Thymus (tissue), 11 donors: ENCODE measurements at regions not wholly inside any gene's neighbourhood (a gene's known extent, or its start where the extent isn't known, plus 50 kb on each side); places are given as distances from the start of the nearest gene placed in this dataset.

ENCODE experiments used
- DNase-seq, 9 donors: peaks; one replicate each; pipeline ENCODE4 v3.0.0-alpha.2; 2013; ENCODE audit warnings: low spot score in 9 of 9, low read depth in 6 of 9, missing footprints in 1 of 9
- H3K27ac ChIP-seq, 2 donors: one replicate each; pipeline ENCODE4 v1.5.1; 2013; ENCODE audit warnings: control low read depth in 1 of 2, low read depth in 1 of 2, low read length in 1 of 2, mild to moderate bottlenecking in 1 of 2, moderate library complexity in 1 of 2
- H3K27me3 ChIP-seq, 2 donors: one replicate each; pipeline ENCODE4 v1.5.1; 2013; ENCODE audit warnings: low read length in 1 of 2; ENCODE audit not compliant: control insufficient read depth in 2 of 2, insufficient read depth in 1 of 2
- H3K36me3 ChIP-seq, 2 donors: one replicate each; pipeline ENCODE4 v1.5.1; 2013; ENCODE audit warnings: low read length in 1 of 2, mild to moderate bottlenecking in 1 of 2, moderate library complexity in 1 of 2; ENCODE audit not compliant: control insufficient read depth in 2 of 2, insufficient read depth in 2 of 2
- H3K4me1 ChIP-seq, 2 donors: one replicate each; pipeline ENCODE4 v1.5.1; 2013; ENCODE audit warnings: low read length in 2 of 2; ENCODE audit not compliant: control insufficient read depth in 2 of 2, insufficient read depth in 2 of 2
- H3K4me3 ChIP-seq, 2 donors: one replicate each; pipeline ENCODE4 v1.5.1; 2013; ENCODE audit warnings: low read length in 2 of 2, control low read depth in 1 of 2, mild to moderate bottlenecking in 1 of 2
- H3K9me3 ChIP-seq, 2 donors: one replicate each; pipeline ENCODE4 v1.5.1; 2013; ENCODE audit warnings: low read length in 1 of 2, mild to moderate bottlenecking in 1 of 2; ENCODE audit not compliant: control insufficient read depth in 2 of 2, insufficient read depth in 1 of 2
- WGBS: extraction: QIAGEN DNeasy Blood & Tissue Kit; methylation state at CpG from one replicate; pipeline ENCODE4 v1.1.7; 2013; 5-methylcytosine and 5-hydroxymethylcytosine counted together
- donor health status: healthy.

DNA sequence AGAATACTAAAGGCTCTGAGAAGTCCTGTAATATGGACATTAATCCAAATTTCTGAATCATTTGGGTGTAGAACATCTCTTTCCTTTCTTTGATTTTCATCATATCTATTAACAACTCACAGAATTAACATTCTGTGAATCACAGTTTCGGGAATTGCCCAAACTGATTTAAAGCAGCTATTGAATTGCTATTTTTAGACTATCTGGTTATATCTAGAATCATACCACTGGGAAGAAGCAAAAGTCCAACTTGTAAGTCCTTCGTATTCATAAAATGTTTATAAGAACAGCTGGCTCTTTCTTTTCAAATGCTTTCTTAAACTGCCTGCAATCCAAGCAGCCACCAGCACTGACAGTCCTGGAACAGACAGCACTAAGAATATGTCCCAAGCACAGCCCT lies 733.0 kb downstream of the NTRK3 start:
- H3K27me3 ChIP-seq: no peaks in the 10 kb centered on the region
- H3K9me3 ChIP-seq: peaks cover 1 to 3% of the 10 kb centered on the region in 2 donors
- H3K27ac ChIP-seq: no peak overlapping the region
- H3K4me1 ChIP-seq: no peaks in the 10 kb centered on the region
- no peaks in the 10 kb centered on the region for H3K36me3 ChIP-seq
- 95% methylated on average over 2 of the region's 2 CpGs for WGBS
- H3K4me3 ChIP-seq: no peak overlapping the region
- DNase-seq: no peak

- Histone ChIP-seq H3K36me3 (no peaks in the 10 kb centered on the region), H3K4me1 (no peaks in the 10 kb centered on the region), H3K4me3 (no peak overlapping the region), H3K9me3 (peaks cover 1 to 3% of the 10 kb centered on the region in 2 donors), H3K27me3 (no peaks in the 10 kb centered on the region), H3K27ac (no peak overlapping the region)
- WGBS: 70% methylated on average over 1 of the region's 1 CpG
- DNase-seq: no peak
Measured at GRCh38 chr15:87522997-87523396, 733.5 kb downstream of the NTRK3 start.

GRCh38 chr15:87518957-87519356 lies 737.6 kb downstream of the NTRK3 start:
- DNase-seq: no peak
- no peaks in the 10 kb centered on the region for H3K36me3 ChIP-seq
- H3K4me3 ChIP-seq: no peak overlapping the region
- H3K4me1 ChIP-seq: no peaks in the 10 kb centered on the region
- H3K27me3 ChIP-seq: no peaks in the 10 kb centered on the region
- peaks cover 0 to 5% of the 10 kb centered on the region in 2 donors for H3K9me3 ChIP-seq
- WGBS: 86% methylated on average over 3 of the region's 3 CpGs
- no peak overlapping the region for H3K27ac ChIP-seq

GRCh38 chr15:87508086-87508485 lies 748.5 kb downstream of the NTRK3 start:
- WGBS: 98% methylated on average over 2 of the region's 2 CpGs
- Histone ChIP-seq H3K27ac (no peak overlapping the region), H3K36me3 (no peaks in the 10 kb centered on the region), H3K27me3 (no peaks in the 10 kb centered on the region), H3K4me1 (no peaks in the 10 kb centered on the region), H3K9me3 (peaks cover 0 to 2% of the 10 kb centered on the region in 2 donors), H3K4me3 (no peak overlapping the region)
- no peak for DNase-seq

GRCh38 chr15:87502173-87502572 lies 754.4 kb downstream of the NTRK3 start:
- no peak for DNase-seq
- peaks cover 2 to 4% of the 10 kb centered on the region in 2 donors for H3K9me3 ChIP-seq
- H3K27ac ChIP-seq: no peak overlapping the region
- 93% methylated on average over 2 of the region's 2 CpGs for WGBS
- H3K36me3 ChIP-seq: no peaks in the 10 kb centered on the region
- H3K27me3 ChIP-seq: no peaks in the 10 kb centered on the region
- no peaks in the 10 kb centered on the region for H3K4me1 ChIP-seq
- H3K4me3 ChIP-seq: no peak overlapping the region

GRCh38 chr15:87500240-87500639 lies 756.3 kb downstream of the NTRK3 start:
- H3K9me3 ChIP-seq: peaks cover 2 to 4% of the 10 kb centered on the region in 2 donors
- H3K36me3 ChIP-seq: no peaks in the 10 kb centered on the region
- H3K27ac ChIP-seq: no peak overlapping the region
- no peak overlapping the region for H3K4me3 ChIP-seq
- H3K27me3 ChIP-seq: no peaks in the 10 kb centered on the region
- 86% methylated on average over 7 of the region's 7 CpGs for WGBS
- no peak for DNase-seq
- no peaks in the 10 kb centered on the region for H3K4me1 ChIP-seq

DNA sequence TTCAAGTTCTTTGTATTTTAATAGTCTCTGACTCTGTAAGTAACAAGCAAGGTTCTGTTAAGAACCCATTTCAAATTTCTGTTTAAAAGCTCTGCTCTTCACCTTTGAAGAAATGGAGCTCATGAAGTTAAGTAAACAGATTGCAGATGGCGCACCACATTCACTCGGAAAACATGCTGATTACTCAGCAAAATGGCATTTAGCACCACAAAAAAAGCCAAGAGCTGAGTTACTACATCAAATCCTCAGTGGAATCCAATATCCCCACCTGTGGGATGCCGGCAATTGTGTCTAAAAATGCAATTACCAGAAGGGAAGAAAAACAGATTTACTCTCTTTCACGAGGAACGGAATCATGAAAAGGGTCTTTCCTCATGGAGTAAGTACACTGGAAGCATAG lies 758.0 kb downstream of the NTRK3 start:
- WGBS: 94% methylated on average over 5 of the region's 5 CpGs
- Histone ChIP-seq H3K27ac (no peak overlapping the region), H3K9me3 (peaks cover 2 to 4% of the 10 kb centered on the region in 2 donors)

GRCh38 chr15:87496795-87497194 lies 759.7 kb downstream of the NTRK3 start:
- H3K27me3 ChIP-seq: no peaks in the 10 kb centered on the region
- no peak overlapping the region for H3K4me3 ChIP-seq
- DNase-seq: no peak
- H3K4me1 ChIP-seq: no peaks in the 10 kb centered on the region
- no peak overlapping the region for H3K27ac ChIP-seq
- H3K9me3 ChIP-seq: no peaks in the 10 kb centered on the region
- 49% methylated on average over 2 of the region's 2 CpGs for WGBS
- H3K36me3 ChIP-seq: no peaks in the 10 kb centered on the region

More for the DNA sequence above, 758.0 kb downstream of the NTRK3 start:
- DNase-seq: no peak
- H3K4me3 ChIP-seq: no peak overlapping the region
- H3K27me3 ChIP-seq: no peaks in the 10 kb centered on the region
- no peaks in the 10 kb centered on the region for H3K4me1 ChIP-seq
- H3K36me3 ChIP-seq: no peaks in the 10 kb centered on the region

GRCh38 chr15:87496109-87496508 lies 760.4 kb downstream of the NTRK3 start:
- H3K27ac ChIP-seq: no peak overlapping the region
- DNase-seq: no peak
- no peaks in the 10 kb centered on the region for H3K9me3 ChIP-seq
- H3K4me3 ChIP-seq: no peak overlapping the region
- no peaks in the 10 kb centered on the region for H3K36me3 ChIP-seq
- no peaks in the 10 kb centered on the region for H3K27me3 ChIP-seq
- H3K4me1 ChIP-seq: no peaks in the 10 kb centered on the region
- 86% methylated on average over 2 of the region's 2 CpGs for WGBS

GRCh38 chr15:87493803-87494202 lies 762.7 kb downstream of the NTRK3 start:
- Histone ChIP-seq H3K36me3 (no peaks in the 10 kb centered on the region), H3K27ac (no peak overlapping the region), H3K9me3 (no peaks in the 10 kb centered on the region), H3K4me1 (no peaks in the 10 kb centered on the region), H3K4me3 (no peak overlapping the region), H3K27me3 (no peaks in the 10 kb centered on the region)
- DNase-seq: no peak
